ENCODE measurements at regions not wholly inside any gene's neighbourhood (a gene's known extent, or its start where the extent isn't known, plus 50 kb on each side); places are given as distances from the start of the nearest gene placed in this dataset.

DNA sequence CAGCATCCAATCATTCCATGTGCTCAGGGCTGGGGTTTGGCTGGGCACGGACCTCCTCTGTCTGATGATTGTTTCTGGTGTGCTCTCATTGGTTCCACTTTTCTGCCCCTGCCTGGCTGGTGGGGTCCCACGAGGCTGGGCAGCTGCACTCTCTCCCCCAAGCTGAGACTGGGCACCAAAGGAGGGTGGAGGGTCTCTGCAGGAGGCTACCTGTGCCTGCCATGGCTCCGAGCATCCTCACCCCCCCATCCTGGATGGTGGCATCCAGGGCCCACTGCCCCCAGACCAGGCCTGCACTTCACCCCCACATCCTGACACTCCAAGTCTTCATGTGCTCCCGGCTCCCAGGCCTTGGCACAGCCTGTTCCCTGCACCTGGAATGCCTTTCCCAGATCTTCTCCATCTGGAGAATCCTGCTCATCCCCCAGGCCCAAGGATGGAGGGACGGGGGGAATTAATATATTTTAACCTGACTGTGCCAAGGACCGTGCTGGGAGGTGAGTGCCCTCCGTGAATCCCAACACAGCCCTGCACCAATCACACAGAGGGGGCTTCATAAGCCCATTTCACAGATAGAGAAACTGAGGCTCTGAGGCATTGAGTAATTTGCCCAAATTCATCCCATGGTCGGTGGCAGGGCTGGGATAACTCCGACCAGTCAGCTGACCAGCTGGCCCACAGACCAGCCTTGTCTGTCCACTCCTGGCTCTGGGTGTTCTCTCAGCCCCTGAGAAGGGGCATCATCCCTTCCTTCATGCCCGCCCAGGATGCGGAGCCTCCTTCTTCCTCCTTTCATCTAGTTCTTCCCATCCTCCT, 403.4 kb downstream of the MATN1 start (continued):
- TF ChIP-seq, protein P1, sequence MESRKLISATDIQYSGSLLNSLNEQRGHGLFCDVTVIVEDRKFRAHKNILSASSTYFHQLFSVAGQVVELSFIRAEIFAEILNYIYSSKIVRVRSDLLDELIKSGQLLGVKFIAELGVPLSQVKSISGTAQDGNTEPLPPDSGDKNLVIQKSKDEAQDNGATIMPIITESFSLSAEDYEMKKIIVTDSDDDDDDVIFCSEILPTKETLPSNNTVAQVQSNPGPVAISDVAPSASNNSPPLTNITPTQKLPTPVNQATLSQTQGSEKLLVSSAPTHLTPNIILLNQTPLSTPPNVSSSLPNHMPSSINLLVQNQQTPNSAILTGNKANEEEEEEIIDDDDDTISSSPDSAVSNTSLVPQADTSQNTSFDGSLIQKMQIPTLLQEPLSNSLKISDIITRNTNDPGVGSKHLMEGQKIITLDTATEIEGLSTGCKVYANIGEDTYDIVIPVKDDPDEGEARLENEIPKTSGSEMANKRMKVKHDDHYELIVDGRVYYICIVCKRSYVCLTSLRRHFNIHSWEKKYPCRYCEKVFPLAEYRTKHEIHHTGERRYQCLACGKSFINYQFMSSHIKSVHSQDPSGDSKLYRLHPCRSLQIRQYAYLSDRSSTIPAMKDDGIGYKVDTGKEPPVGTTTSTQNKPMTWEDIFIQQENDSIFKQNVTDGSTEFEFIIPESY (IDR thresholded peaks at IDR 0.05): no peak

DNA sequence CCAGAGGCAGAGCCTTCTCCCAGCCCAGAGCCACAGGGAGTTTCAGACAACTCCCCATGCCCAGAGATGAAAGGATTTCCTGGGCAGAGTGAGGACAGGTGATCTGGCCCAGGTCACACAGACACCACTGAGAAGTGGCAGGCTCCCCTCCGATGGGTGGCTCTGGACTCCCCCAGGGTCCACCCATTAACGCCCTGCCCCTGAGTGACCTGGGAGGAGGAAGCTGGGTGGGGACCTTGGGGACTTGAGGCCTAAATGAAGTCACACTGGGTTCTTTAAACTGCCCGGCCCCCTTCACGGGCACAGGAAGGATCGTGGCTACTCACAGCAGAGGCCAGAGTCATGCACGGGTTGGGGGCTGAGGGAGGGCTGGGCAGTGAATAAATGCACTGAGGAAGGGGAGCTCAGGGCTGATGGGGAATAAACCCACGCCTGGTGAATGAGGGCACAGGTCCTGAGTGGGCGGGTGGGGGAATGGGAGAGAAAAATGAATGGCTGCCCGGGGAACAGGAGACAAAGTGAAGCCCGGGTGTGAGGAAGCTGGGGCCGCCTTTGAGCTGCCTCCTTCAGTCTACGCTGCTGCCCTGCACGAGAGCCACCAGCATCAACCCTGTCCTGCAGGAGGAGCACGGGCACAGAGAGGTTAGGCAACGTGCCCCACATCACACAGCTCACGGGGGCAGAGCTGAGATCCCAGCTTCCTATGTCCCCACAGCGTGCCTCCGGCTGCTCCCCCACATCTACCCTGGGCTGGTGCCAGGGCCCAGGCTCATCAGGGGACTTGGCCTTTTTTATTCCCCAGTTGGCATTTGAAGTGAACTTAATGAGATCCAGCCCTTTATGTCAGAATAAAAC, 404.3 kb downstream of the MATN1 start:
- H3K27me3 ChIP-seq (replicated peaks in 1 of 2; ENCODE audit: control insufficient read depth in 2 of 2, insufficient read depth in 2 of 2, low read length in 1 of 2): no peaks in the 10 kb centered on the region; a peak in 2 of 4 replicates
- H3K4me2 ChIP-seq (ENCODE audit: control insufficient read depth, insufficient read depth): no peak overlapping the region
- DNase-seq (ENCODE audit: low read depth, low spot score) (no peak), FAIRE-seq (no peak), ATAC-seq (no peak)
- H4K20me1 ChIP-seq (ENCODE audit: control insufficient read depth, insufficient read depth): no peaks in the 10 kb centered on the region
- WGBS (ENCODE audit: insufficient coverage, insufficient replicate concordance, low lambda C conversion rate, missing lambda C conversion rate): 8% methylated on average over 14 of the region's 18 CpGs
- no peaks in the 10 kb centered on the region for H3K36me3 ChIP-seq (ENCODE audit: control insufficient read depth in 2 of 2, insufficient read depth in 2 of 2, low read length in 1 of 2)
- H3K4me3 ChIP-seq: no peak overlapping the region
- ChIA-PET SMC1A (ENCODE audit: uncharacterized antibody, unreplicated experiment) (no interaction called here), RAD21 (ENCODE audit: unreplicated experiment) (no interaction called here), CTCF (no interaction called here), POLR2A (no interaction called here)
- TF ChIP-seq STAT3 (IDR thresholded peaks at IDR 0.05; ENCODE audit: low read depth, low read length) (no peak), MXI1 (IDR thresholded peaks at IDR 0.05; ENCODE audit: low read depth, low read length) (no peak)
- TF ChIP-seq, protein P2, sequence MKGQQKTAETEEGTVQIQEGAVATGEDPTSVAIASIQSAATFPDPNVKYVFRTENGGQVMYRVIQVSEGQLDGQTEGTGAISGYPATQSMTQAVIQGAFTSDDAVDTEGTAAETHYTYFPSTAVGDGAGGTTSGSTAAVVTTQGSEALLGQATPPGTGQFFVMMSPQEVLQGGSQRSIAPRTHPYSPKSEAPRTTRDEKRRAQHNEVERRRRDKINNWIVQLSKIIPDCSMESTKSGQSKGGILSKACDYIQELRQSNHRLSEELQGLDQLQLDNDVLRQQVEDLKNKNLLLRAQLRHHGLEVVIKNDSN (IDR thresholded peaks at IDR 0.05; ENCODE audit: borderline replicate concordance, extremely low read length, insufficient read depth, low read depth, low read length): no peak
- H2AFZ ChIP-seq (ENCODE audit: control insufficient read depth, low read depth, low read length): no peak overlapping the region
- H3K9ac ChIP-seq (ENCODE audit: control insufficient read depth, insufficient read depth, low read length): no peak overlapping the region
- no peaks in the 10 kb centered on the region for H3K4me1 ChIP-seq (ENCODE audit: control insufficient read depth, insufficient read depth, low read length)
- H3K27ac ChIP-seq (ENCODE audit: control insufficient read depth, insufficient read depth): no peak overlapping the region
- in situ Hi-C loops (cut with MboI) (no loop called here), intact Hi-C loops (cut with micrococcal nuclease; ENCODE audit: unreplicated experiment) (no loop called here)
- BruUV-seq (replicated peaks): no TSS peak
- no peaks in the 10 kb centered on the region; the same call in 2 of the 3 replicates for H3K9me3 ChIP-seq (replicated peaks; ENCODE audit: control insufficient read depth, insufficient read depth, low read length)
- no peaks in the 10 kb centered on the region for H3K79me2 ChIP-seq (ENCODE audit: control insufficient read depth, insufficient read depth, low read length)
